ENCODE measurements at regions not wholly inside any gene's neighbourhood (a gene's known extent, or its start where the extent isn't known, plus 50 kb on each side); places are given as distances from the start of the nearest gene placed in this dataset.

GRCh38 chr11:128194216-128194615, 393.1 kb downstream of the ETS1 start:
- no peaks in the 10 kb centered on the region for H3K9me3 ChIP-seq
- H3K27me3 ChIP-seq (replicated peaks; ENCODE audit: insufficient read depth), result no peaks in the 10 kb centered on the region
- H3K4me1 ChIP-seq (ENCODE audit: control insufficient read depth in 1 of 2, low read depth in 2 of 2), result no peaks in the 10 kb centered on the region
- H3K27ac ChIP-seq, result no peak overlapping the region
- no peak overlapping the region for H3K4me3 ChIP-seq
- ATAC-seq (ENCODE audit: insufficient number of reproducible peaks, low FRiP score, low read depth) (no peak), DNase-seq (ENCODE audit: low spot score) (no peak)
- no peaks in the 10 kb centered on the region for H3K36me3 ChIP-seq
- TF ChIP-seq CTCF (IDR thresholded peaks at IDR 0.05), result no peak

- Histone ChIP-seq H3K36me3 (no peaks in the 10 kb centered on the region), H3K9me3 (no peaks in the 10 kb centered on the region), H3K4me3 (no peak overlapping the region), H3K27ac (no peak overlapping the region), H3K27me3 (replicated peaks; ENCODE audit: insufficient read depth) (no peaks in the 10 kb centered on the region), H3K4me1 (ENCODE audit: control insufficient read depth in 1 of 2, low read depth in 2 of 2) (no peaks in the 10 kb centered on the region)
- TF ChIP-seq CTCF (IDR thresholded peaks at IDR 0.05), result no peak
- ATAC-seq (ENCODE audit: insufficient number of reproducible peaks, low FRiP score, low read depth) (no peak), DNase-seq (ENCODE audit: low spot score) (no peak)
Observed at GRCh38 chr11:128193615-128194014, 393.7 kb downstream of the ETS1 start.

GRCh38 chr11:128190312-128190711, 397.0 kb downstream of the ETS1 start:
- Histone ChIP-seq H3K4me3 (no peak overlapping the region), H3K9me3 (no peaks in the 10 kb centered on the region), H3K36me3 (no peaks in the 10 kb centered on the region), H3K27me3 (replicated peaks; ENCODE audit: insufficient read depth) (no peaks in the 10 kb centered on the region), H3K4me1 (ENCODE audit: control insufficient read depth in 1 of 2, low read depth in 2 of 2) (no peaks in the 10 kb centered on the region), H3K27ac (no peak overlapping the region)
- DNase-seq (ENCODE audit: low spot score) (no peak), ATAC-seq (ENCODE audit: insufficient number of reproducible peaks, low FRiP score, low read depth) (no peak)
- TF ChIP-seq CTCF (IDR thresholded peaks at IDR 0.05), result no peak

GRCh38 chr11:128189823-128190222, 397.5 kb downstream of the ETS1 start:
- Histone ChIP-seq H3K4me1 (ENCODE audit: control insufficient read depth in 1 of 2, low read depth in 2 of 2) (no peaks in the 10 kb centered on the region), H3K9me3 (no peaks in the 10 kb centered on the region), H3K4me3 (no peak overlapping the region), H3K36me3 (no peaks in the 10 kb centered on the region), H3K27ac (no peak overlapping the region), H3K27me3 (replicated peaks; ENCODE audit: insufficient read depth) (no peaks in the 10 kb centered on the region)
- ATAC-seq (ENCODE audit: insufficient number of reproducible peaks, low FRiP score, low read depth) (no peak), DNase-seq (ENCODE audit: low spot score) (no peak)
- TF ChIP-seq CTCF (IDR thresholded peaks at IDR 0.05), result no peak

GRCh38 chr11:128188346-128189004, 398.9 kb downstream of the ETS1 start:
- Histone ChIP-seq H3K4me3 (no peak overlapping the region), H3K36me3 (no peaks in the 10 kb centered on the region), H3K27me3 (replicated peaks; ENCODE audit: insufficient read depth) (no peaks in the 10 kb centered on the region), H3K9me3 (no peaks in the 10 kb centered on the region), H3K4me1 (ENCODE audit: control insufficient read depth in 1 of 2, low read depth in 2 of 2) (no peaks in the 10 kb centered on the region), H3K27ac (no peak overlapping the region)
- no peak for TF ChIP-seq CTCF (IDR thresholded peaks at IDR 0.05)
- ATAC-seq (ENCODE audit: insufficient number of reproducible peaks, low FRiP score, low read depth) (no peak), DNase-seq (ENCODE audit: low spot score) (no peak)
